Activated naive CD4-positive, alpha-beta T cell treated with anti-CD3 and anti-CD28 coated beads for 36 hours (primary cell): ENCODE measurements at regions not wholly inside any gene's neighbourhood (a gene's known extent, or its start where the extent isn't known, plus 50 kb on each side); places are given as distances from the start of the nearest gene placed in this dataset.

Source experiments
- CTCF ChIA-PET: fragments of 350-600 bp; sonication (Branson Sonifier 250); formaldehyde crosslinking; loops from one replicate; lab custom pipeline; 2021; ENCODE audit warnings: antibody characterized with exemption; lab: Charles Lee
- DNase-seq: peaks from one replicate; pipeline ENCODE4 v3.0.0-alpha.2; 2020
- H3K27ac Mint-ChIP-seq: one replicate; pipeline ENCODE4 v1.8.0; 2021; ENCODE audit warnings: mild to moderate bottlenecking, mixed read lengths
- H3K27me3 Mint-ChIP-seq: one replicate; pipeline ENCODE4 v1.8.0; 2021; ENCODE audit warnings: low read depth, mixed read lengths
- H3K36me3 Mint-ChIP-seq: one replicate; pipeline ENCODE4 v1.8.0; 2021; ENCODE audit warnings: low read depth, mixed read lengths
- H3K4me1 Mint-ChIP-seq: one replicate; pipeline ENCODE4 v1.8.0; 2021; ENCODE audit warnings: low read depth, mixed read lengths
- H3K4me3 Mint-ChIP-seq: one replicate; pipeline ENCODE4 v1.8.0; 2021; ENCODE audit warnings: mild to moderate bottlenecking, moderate library complexity, mixed read lengths
- H3K9me3 Mint-ChIP-seq: one replicate; pipeline ENCODE4 v1.8.0; 2021; ENCODE audit warnings: mixed read lengths
- intact Hi-C: fragments of 100-400 bp; cut with micrococcal nuclease; formaldehyde crosslinking; loops from one replicate; pipeline ENCODE4 v1.15.1; 2023

DNA sequence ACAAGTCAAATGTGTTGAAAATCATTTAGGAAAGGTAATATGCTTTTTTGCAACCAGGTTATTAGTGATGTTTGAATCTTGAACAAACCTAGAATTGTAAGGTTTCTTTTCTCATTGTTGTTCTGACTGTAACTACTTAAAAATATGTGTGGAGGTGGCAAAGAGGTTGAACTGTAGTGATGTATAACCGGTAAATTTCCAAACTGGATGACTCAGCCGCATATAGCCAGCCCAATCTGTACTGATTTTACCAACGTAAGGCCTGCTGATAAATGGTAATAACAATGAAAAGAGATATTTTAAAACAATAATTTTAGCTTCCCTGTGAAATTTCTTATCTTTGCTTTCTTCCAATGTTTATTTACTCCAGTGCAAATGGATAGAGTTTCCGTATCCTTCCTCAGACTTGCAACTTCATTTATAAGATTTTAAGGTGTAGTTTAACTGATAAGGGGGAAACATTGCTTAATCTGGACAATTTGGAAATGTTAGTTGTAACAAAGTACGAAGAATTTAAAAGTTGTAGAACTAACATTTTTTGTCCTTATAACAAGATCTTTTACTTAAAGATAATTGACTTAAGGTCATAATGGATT lies 1170.4 kb upstream of the ZEB2 start:
- Mint-ChIP-seq H3K4me1 (no peaks in the 10 kb centered on the region), H3K9me3 (peaks cover 1% of the 10 kb centered on the region), H3K4me3 (no peak overlapping the region), H3K27me3 (no peaks in the 10 kb centered on the region), H3K27ac (no peak overlapping the region), H3K36me3 (no peaks in the 10 kb centered on the region)
- intact Hi-C loops = no loop called here
- CTCF ChIA-PET = no interaction called here
- no peak for DNase-seq

DNA sequence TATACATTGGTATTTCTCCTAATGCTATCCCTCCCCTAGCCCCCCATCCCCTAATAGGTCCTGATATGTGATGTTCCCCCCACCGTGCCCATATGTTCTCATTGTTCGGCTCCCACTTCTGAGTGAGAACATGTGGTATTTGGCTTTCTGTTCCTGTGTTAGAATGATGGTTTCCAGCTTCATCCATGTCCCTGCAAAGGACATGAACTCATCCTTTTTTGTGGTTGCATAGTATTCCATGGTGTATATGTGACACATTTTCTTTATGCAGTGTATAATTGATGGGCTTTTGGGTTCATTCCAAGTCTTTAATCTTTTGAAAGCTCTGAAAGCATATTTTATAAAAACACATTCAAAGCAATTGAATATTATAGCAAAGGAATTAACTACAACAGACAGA lies 1169.4 kb upstream of the ZEB2 start:
- H3K27me3 Mint-ChIP-seq = no peaks in the 10 kb centered on the region

DNA sequence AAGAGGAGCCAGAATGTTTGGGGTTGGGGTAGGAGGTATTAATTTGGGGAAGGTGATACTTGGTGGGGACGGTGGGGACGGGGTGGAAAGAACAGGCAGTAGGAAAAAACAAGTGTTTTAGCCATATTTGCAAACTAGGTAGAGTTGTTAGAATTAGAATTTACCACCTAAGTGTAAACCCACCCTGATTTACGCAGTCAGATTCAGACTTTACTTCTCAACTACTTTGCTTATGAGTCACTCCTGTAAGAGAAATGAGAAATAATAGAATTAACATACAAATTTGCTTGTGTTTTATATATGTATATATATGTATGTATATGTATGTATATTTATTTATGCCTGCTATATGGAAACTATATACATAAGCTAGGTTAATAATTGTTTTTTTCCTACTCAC lies 1168.2 kb upstream of the ZEB2 start:
- Mint-ChIP-seq H3K36me3 (no peaks in the 10 kb centered on the region), H3K27ac (no peak overlapping the region), H3K9me3 (no peaks in the 10 kb centered on the region), H3K27me3 (no peaks in the 10 kb centered on the region), H3K4me3 (no peak overlapping the region), H3K4me1 (no peaks in the 10 kb centered on the region)
- intact Hi-C loops = no loop called here
- no peak for DNase-seq
- CTCF ChIA-PET = interaction anchor here (0.6 kb wide), 1 partner anchor 13 kb away, joined by 3 read pairs; no protein-coding TSS in a partner anchor

More for the DNA sequence above, 1169.4 kb upstream of the ZEB2 start:
- H3K4me3 Mint-ChIP-seq = no peak overlapping the region
- intact Hi-C loops = no loop called here
- H3K27ac Mint-ChIP-seq = no peak overlapping the region
- no peaks in the 10 kb centered on the region for H3K36me3 Mint-ChIP-seq
- CTCF ChIA-PET = no interaction called here
- no peak for DNase-seq
- H3K4me1 Mint-ChIP-seq = no peaks in the 10 kb centered on the region
- H3K9me3 Mint-ChIP-seq = peaks cover 1% of the 10 kb centered on the region

DNA sequence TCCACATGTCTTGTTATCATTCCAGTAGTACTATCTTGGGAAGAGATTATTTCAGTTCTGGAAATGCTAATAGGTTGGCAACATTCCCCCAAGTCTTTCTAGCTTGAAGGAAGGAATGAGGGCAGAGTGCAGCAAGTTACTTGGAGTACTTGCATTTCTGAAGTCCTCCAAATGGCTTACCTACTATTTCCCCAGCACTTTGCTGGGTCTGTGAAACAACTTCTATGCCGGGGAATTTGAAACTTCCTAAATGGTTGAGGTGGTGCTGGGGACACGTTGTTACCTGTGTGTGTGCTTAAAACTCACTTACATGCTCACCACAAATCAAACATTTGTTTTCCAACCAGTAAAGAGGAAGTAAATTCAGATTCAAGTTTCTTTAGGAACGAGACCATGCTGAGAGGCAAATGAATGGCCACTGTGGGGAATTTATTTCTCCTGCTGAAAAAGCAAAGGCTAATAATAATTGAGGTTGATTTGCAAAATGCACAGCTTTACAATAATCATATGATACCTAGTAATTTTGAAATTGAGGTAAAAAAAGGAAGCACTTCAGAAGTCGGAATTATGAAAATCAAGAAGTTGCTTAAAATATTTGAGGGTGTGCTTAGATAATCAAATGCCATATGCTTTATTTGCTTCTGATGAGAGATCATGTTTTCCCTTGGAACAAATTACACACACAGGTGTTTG lies 1167.7 kb upstream of the ZEB2 start:
- H3K27me3 Mint-ChIP-seq = no peaks in the 10 kb centered on the region
- no peak for DNase-seq
- H3K4me3 Mint-ChIP-seq = no peak overlapping the region
- intact Hi-C loops = no loop called here
- H3K9me3 Mint-ChIP-seq = no peaks in the 10 kb centered on the region
- no peaks in the 10 kb centered on the region for H3K4me1 Mint-ChIP-seq
- H3K27ac Mint-ChIP-seq = no peak overlapping the region
- CTCF ChIA-PET = no interaction called here
- no peaks in the 10 kb centered on the region for H3K36me3 Mint-ChIP-seq

DNA sequence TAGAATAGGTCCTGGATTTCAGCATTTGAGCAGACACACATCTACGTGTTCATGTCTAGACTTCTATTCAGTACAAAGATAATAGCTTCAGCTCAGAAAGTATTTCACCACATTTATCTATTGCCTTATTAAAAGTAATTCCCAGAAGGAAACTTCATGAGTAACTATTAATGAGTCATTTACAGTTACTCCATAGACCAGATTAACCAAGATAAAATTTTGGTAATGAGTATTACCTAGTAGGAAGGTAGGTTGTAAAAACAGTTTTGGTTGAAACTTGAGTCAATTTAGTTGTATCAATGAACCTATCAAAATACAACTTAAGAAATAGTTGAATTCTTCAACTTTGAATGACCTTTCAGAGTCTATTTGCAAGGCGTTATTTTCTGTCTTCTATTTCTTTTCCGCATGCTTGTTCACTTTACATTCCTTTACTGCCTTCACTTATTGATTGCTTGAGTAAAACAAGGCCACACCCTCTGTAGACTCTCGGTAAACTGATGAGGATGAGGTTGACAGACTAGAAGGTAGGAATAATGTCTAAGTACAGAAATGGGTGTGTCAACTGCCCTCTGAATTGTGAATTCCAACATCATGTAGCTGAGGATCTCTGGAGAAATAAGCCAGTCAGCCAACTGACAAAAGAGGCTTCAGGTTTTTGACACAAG lies 1165.6 kb upstream of the ZEB2 start:
- H3K9me3 Mint-ChIP-seq = no peaks in the 10 kb centered on the region
- H3K4me3 Mint-ChIP-seq = no peak overlapping the region
- no peaks in the 10 kb centered on the region for H3K27me3 Mint-ChIP-seq
- DNase-seq = no peak
- no peaks in the 10 kb centered on the region for H3K4me1 Mint-ChIP-seq
- no peaks in the 10 kb centered on the region for H3K36me3 Mint-ChIP-seq
- CTCF ChIA-PET = no interaction called here
- no peak overlapping the region for H3K27ac Mint-ChIP-seq
- intact Hi-C loops = no loop called here

DNA sequence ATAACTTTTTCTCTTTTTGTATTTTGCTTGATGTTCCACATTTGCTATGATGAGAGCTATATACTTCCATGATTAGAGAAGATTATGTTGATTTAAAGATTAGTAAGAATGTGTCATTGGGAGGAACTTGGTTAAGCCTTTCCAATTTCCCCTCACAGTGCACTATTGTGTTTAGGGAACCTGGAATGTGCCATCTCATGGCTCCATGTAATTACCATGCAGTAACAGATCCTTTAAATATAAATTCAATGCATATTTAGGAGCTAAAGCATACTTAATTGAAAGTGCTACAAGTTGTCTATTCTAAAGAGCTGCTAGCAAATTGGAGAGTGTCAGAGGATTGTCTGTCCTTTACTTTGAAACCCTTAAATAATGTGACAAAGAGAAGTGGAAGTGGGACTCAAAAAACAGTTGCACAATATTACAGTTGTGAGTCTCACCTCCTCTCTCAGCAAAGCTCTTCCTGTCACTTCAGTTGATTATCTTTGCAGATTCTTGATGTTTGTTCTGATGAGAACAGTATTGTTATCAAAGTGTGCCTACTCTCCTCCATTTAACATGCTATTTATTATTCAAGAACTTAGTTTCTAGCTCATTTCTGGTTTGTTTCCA lies 1162.7 kb upstream of the ZEB2 start:
- H3K4me1 Mint-ChIP-seq = no peaks in the 10 kb centered on the region
- intact Hi-C loops = no loop called here

DNA sequence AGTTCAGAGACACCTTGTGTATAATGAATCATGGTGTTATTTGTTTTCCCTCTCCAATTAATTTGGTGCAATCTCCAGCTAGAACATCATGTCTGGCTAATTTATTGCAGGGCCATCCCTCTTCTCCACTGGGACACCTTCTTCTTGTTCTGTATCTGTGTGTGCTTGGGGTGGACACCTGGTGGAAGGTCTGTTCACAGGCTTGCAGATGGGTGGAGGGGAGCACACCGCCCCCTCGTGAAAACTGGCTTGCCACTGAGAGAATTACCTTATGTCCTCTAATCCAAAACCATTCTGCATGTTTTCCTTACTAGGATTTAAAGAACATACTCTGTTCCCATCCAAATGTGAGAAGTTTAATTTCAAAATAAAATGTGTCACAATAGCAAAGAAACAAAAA lies 1160.4 kb upstream of the ZEB2 start:
- H3K4me3 Mint-ChIP-seq = no peak overlapping the region
- no peaks in the 10 kb centered on the region for H3K27me3 Mint-ChIP-seq
- CTCF ChIA-PET = no interaction called here
- H3K9me3 Mint-ChIP-seq = peaks cover 4% of the 10 kb centered on the region
- DNase-seq = no peak
- H3K27ac Mint-ChIP-seq = no peak overlapping the region
- no peaks in the 10 kb centered on the region for H3K36me3 Mint-ChIP-seq
- intact Hi-C loops = no loop called here
- no peaks in the 10 kb centered on the region for H3K4me1 Mint-ChIP-seq

More for the DNA sequence above, 1162.7 kb upstream of the ZEB2 start:
- DNase-seq = no peak
- Mint-ChIP-seq H3K9me3 (no peaks in the 10 kb centered on the region), H3K4me3 (no peak overlapping the region), H3K36me3 (no peaks in the 10 kb centered on the region), H3K27me3 (no peaks in the 10 kb centered on the region), H3K27ac (no peak overlapping the region)
- CTCF ChIA-PET = no interaction called here

DNA sequence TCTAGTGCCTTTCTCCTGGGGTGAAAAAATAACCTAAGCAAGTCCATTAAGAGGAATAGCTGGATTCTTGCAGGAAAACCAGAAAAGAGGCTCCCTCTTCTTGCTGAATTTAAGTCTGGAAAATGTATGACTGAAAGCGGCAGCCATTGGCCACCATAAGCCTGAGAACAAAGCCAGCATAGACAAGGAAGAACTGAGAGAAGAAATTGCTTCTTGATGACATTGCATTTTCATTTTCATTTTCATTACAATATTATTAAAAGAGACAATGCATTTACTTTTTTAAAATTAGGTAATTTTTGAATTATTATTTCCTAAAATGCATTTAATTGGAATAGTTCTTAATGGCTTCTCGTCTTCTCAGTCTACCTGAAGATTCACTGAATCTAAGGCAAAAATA lies 1157.5 kb upstream of the ZEB2 start:
- H3K9me3 Mint-ChIP-seq = peaks cover 4% of the 10 kb centered on the region
- H3K4me3 Mint-ChIP-seq = no peak overlapping the region
- no peaks in the 10 kb centered on the region for H3K36me3 Mint-ChIP-seq
- CTCF ChIA-PET = interaction anchor here (0.6 kb wide), 1 partner anchor 79 kb away, joined by 3 read pairs; no protein-coding TSS in a partner anchor
- no peaks in the 10 kb centered on the region for H3K4me1 Mint-ChIP-seq
- DNase-seq = no peak
- H3K27me3 Mint-ChIP-seq = no peaks in the 10 kb centered on the region
- no peak overlapping the region for H3K27ac Mint-ChIP-seq
- intact Hi-C loops = no loop called here

DNA sequence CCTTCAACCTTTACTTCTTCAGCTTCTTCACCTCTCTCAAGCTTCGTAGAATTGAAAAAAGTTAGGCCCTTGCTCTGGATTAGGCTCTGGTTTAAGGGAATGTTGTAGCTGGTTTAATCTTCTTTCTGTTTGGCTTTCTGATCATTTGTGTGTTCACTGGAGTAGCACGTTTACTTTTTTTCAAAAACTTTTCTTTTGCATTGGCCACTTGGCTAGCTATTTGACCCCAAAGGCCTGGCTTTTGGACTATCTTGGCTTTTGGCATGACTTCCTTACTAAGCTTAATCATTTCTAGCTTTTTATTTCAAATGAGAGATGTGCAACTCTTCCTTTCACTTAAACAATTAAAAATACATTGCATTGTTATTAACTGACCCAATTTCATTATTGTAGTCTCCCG lies 1154.8 kb upstream of the ZEB2 start:
- peaks cover 4% of the 10 kb centered on the region for H3K9me3 Mint-ChIP-seq
- no peaks in the 10 kb centered on the region for H3K27me3 Mint-ChIP-seq
- H3K27ac Mint-ChIP-seq = no peak overlapping the region
- CTCF ChIA-PET = no interaction called here
- intact Hi-C loops = no loop called here
- H3K36me3 Mint-ChIP-seq = no peaks in the 10 kb centered on the region
- DNase-seq = no peak
- H3K4me3 Mint-ChIP-seq = no peak overlapping the region
- no peaks in the 10 kb centered on the region for H3K4me1 Mint-ChIP-seq

DNA sequence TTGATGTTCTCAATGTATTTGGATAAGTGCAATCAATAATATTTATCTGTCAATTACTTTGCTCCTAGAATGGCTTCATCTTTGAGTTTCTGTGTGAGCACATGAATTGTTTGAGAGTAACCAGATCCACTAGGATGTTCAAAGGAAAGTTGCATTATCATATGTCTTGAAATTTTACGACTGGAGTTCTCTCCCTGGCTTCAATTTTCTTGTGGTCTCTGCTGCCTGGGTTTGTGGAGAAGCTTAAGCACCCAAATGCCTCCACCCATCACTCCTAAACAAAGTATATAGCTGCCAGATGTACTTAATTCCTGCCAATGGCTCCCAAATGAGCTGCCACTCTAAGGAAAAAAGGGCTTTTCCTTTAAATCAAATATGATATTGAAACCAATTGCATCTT lies 1149.4 kb upstream of the ZEB2 start:
- no peak for DNase-seq
- CTCF ChIA-PET = no interaction called here
- Mint-ChIP-seq H3K27ac (no peak overlapping the region), H3K9me3 (no peaks in the 10 kb centered on the region), H3K27me3 (no peaks in the 10 kb centered on the region), H3K36me3 (no peaks in the 10 kb centered on the region), H3K4me1 (no peaks in the 10 kb centered on the region), H3K4me3 (no peak overlapping the region)
- intact Hi-C loops = no loop called here

DNA sequence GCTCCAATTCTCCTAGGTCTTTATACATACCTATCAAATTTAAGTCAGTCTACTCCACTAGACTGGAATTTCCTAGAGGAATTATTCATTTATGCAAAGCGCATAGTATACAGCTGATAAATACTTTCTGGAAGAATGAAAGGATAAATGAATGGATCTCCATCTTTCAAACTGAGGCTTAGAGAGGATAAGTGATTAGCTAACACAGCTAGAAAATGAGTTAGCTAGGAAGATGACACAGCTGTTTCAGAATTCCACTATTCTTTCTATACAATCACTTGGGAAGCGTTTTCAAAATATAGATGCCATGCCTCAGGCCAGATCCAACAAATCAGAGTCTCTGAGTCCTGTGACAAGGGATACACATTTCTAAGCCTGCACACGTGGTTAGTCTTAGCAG lies 1146.6 kb upstream of the ZEB2 start:
- Mint-ChIP-seq H3K4me1 (no peaks in the 10 kb centered on the region), H3K27me3 (no peaks in the 10 kb centered on the region), H3K9me3 (peaks cover 1% of the 10 kb centered on the region), H3K4me3 (no peak overlapping the region), H3K36me3 (no peaks in the 10 kb centered on the region), H3K27ac (no peak overlapping the region)
- no peak for DNase-seq
- CTCF ChIA-PET = no interaction called here
- intact Hi-C loops = no loop called here

DNA sequence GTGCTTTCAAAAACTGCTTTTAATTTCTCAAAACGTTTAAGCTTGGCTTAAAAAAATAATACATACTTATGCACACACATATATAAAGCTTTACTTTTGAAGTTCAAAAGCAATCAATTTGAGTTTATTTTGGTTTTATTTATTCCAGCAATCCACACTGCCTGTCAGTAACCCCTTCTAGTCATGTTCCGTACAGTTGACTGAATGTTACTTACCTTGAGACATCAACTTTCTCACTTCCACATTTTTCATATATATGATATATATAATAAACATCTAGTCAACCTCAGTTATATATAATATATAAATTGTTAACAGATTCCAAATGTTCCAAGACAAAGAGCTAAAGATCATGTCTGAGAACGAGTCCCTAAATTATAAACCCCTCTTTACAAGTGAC lies 1137.3 kb upstream of the ZEB2 start:
- Mint-ChIP-seq H3K4me1 (no peaks in the 10 kb centered on the region), H3K4me3 (no peak overlapping the region)
- DNase-seq = no peak

More for the DNA sequence above, 1137.3 kb upstream of the ZEB2 start:
- intact Hi-C loops = no loop called here
- Mint-ChIP-seq H3K36me3 (no peaks in the 10 kb centered on the region), H3K27me3 (no peaks in the 10 kb centered on the region), H3K9me3 (no peaks in the 10 kb centered on the region), H3K27ac (no peak overlapping the region)
- CTCF ChIA-PET = interaction anchor here (1.2 kb wide), 1 partner anchor 14 kb away, joined by 3 read pairs; no protein-coding TSS in a partner anchor
